SK-N-SH treated with all-trans-retinoic acid at 6 μM for 48 hours (cell line): ENCODE measurements at regions not wholly inside any gene's neighbourhood (a gene's known extent, or its start where the extent isn't known, plus 50 kb on each side); places are given as distances from the start of the nearest gene placed in this dataset.

Experiments used
- ARNTL ChIP-seq: fragments of 450-650 bp; formaldehyde crosslinking; IDR thresholded peaks from 2 replicates; pipeline ENCODE4 v1.5.0; 2020; ENCODE audit warnings: low read depth, mild to moderate bottlenecking, moderate library complexity, borderline replicate concordance
- BACH2 ChIP-seq: fragments of 250-450 bp; sonication (Bioruptor Pico); IDR thresholded peaks from 2 replicates; pipeline ENCODE4 v1.9.0; 2021; ENCODE audit warnings: mild to moderate bottlenecking, borderline replicate concordance
- CREB5 ChIP-seq: fragments of 250-450 bp; sonication (Bioruptor Pico); IDR thresholded peaks from 2 replicates; pipeline ENCODE4 v1.5.1; 2020; ENCODE audit warnings: low read depth, mild to moderate bottlenecking, moderate library complexity
- CSDC2 ChIP-seq: fragments of 250-450 bp; sonication (Bioruptor Pico); IDR thresholded peaks from 2 replicates; pipeline ENCODE4 v1.5.0; 2020; ENCODE audit warnings: mild to moderate bottlenecking, moderate library complexity
- ESRRG ChIP-seq: fragments of 250-450 bp; sonication (Bioruptor Pico); IDR thresholded peaks from 2 replicates; pipeline ENCODE4 v1.6.1; 2021; ENCODE audit warnings: mild to moderate bottlenecking
- ISL1 ChIP-seq: fragments of 250-450 bp; sonication (Bioruptor Pico); IDR thresholded peaks from 2 replicates; pipeline ENCODE4 v2.1.2; 2022; ENCODE audit warnings: mild to moderate bottlenecking, moderate library complexity
- OSR1 ChIP-seq: fragments of 250-450 bp; sonication (Bioruptor Pico); IDR thresholded peaks from 2 replicates; pipeline ENCODE4 v1.8.0; 2022; ENCODE audit warnings: moderate library complexity, mild to moderate bottlenecking, inconsistent platforms
- PATZ1 ChIP-seq: fragments of 250-450 bp; sonication (Bioruptor Pico); IDR thresholded peaks from 2 replicates; pipeline ENCODE4 v1.8.0; 2020; ENCODE audit warnings: mild to moderate bottlenecking, moderate library complexity, borderline replicate concordance
- PPARA ChIP-seq: fragments of 250-450 bp; sonication (Bioruptor Pico); IDR thresholded peaks from 2 replicates; pipeline ENCODE4 v1.5.0; 2020; ENCODE audit warnings: mild to moderate bottlenecking, borderline replicate concordance
- TOX ChIP-seq: fragments of 250-450 bp; sonication (Bioruptor Pico); IDR thresholded peaks from 2 replicates; pipeline ENCODE4 v1.8.0; 2021; ENCODE audit warnings: mild to moderate bottlenecking, moderate library complexity, borderline replicate concordance
- ZNF70 ChIP-seq: fragments of 450-650 bp; formaldehyde crosslinking; IDR thresholded peaks from 2 replicates; pipeline ENCODE4 v1.5.0; 2020; ENCODE audit warnings: mild to moderate bottlenecking, moderate library complexity
- ZNF8 ChIP-seq: fragments of 450-650 bp; formaldehyde crosslinking; IDR thresholded peaks from 2 replicates; pipeline ENCODE4 v1.5.0; 2020; ENCODE audit warnings: mild to moderate bottlenecking, moderate library complexity

GRCh38 chr3:151562891-151563290 is 102.0 kb upstream of the IGSF10 start:
- TF ChIP-seq PATZ1 (CRISPR knock-in tag) (no peak), BACH2 (CRISPR knock-in tag) (no peak), CSDC2 (CRISPR knock-in tag) (no peak), TOX (CRISPR knock-in tag) (no peak), ESRRG (no peak), CREB5 (no peak), OSR1 (CRISPR knock-in tag) (no peak), ARNTL (CRISPR knock-in tag) (no peak), ISL1 (CRISPR knock-in tag) (no peak), ZNF70 (CRISPR knock-in tag) (no peak), ZNF8 (CRISPR knock-in tag) (no peak), PPARA (CRISPR knock-in tag) (no peak)
